ENCODE measurements at regions not wholly inside any gene's neighbourhood (a gene's known extent, or its start where the extent isn't known, plus 50 kb on each side); places are given as distances from the start of the nearest gene placed in this dataset.

- POLR2A ChIA-PET, result no interaction called here
- no peak overlapping the region for H3K4me3 ChIP-seq (ENCODE audit: low read depth, low read length, poor library complexity, severe bottlenecking)
- no peaks in the 10 kb centered on the region for H3K36me3 ChIP-seq (ENCODE audit: insufficient read depth, low read length)
- no peaks in the 10 kb centered on the region for H3K79me2 ChIP-seq (ENCODE audit: insufficient read depth, low read depth, low read length)
- no peak overlapping the region for H2AFZ ChIP-seq (ENCODE audit: low read length)
- no peaks in the 10 kb centered on the region for H4K20me1 ChIP-seq (ENCODE audit: insufficient read depth, low read length)
- CTCF ChIA-PET (ENCODE audit: unreplicated experiment), result no interaction called here
- H3K9me3 ChIP-seq (ENCODE audit: low read length), result no peaks in the 10 kb centered on the region
- DNase-seq (ENCODE audit: low spot score), result no peak
- no TSS peak for BruUV-seq (replicated peaks)
- TF ChIP-seq CTCF (conservative IDR thresholded peaks at IDR 0.05; ENCODE audit: low read length), result no peak
- TF ChIP-seq EZH2phosphoT487 (IDR thresholded peaks at IDR 0.05; ENCODE audit: borderline replicate concordance, low read depth, low read length), result no peak
- no peak overlapping the region for H3K4me2 ChIP-seq (ENCODE audit: low read length)
- no peaks in the 10 kb centered on the region for H3K4me1 ChIP-seq (ENCODE audit: insufficient read depth, low read length, poor library complexity, severe bottlenecking)
- no peak overlapping the region for H3K27ac ChIP-seq (ENCODE audit: low read depth, low read length, poor library complexity, severe bottlenecking)
- intact Hi-C loops (cut with micrococcal nuclease; ENCODE audit: unreplicated experiment), result no loop called here
- H3K9me2 ChIP-seq (ENCODE audit: insufficient read depth, low read length), result no peaks in the 10 kb centered on the region
Observed at GRCh38 chr3:176415661-176416295, 781.5 kb downstream of the TBL1XR1 start.

- H3K4me2 ChIP-seq (ENCODE audit: low read length), result no peak overlapping the region
- CTCF ChIA-PET (ENCODE audit: unreplicated experiment), result no interaction called here
- no peaks in the 10 kb centered on the region for H3K79me2 ChIP-seq (ENCODE audit: insufficient read depth, low read depth, low read length)
- no peaks in the 10 kb centered on the region for H3K9me3 ChIP-seq (ENCODE audit: low read length)
- no peak overlapping the region for H2AFZ ChIP-seq (ENCODE audit: low read length)
- TF ChIP-seq CTCF (conservative IDR thresholded peaks at IDR 0.05; ENCODE audit: low read length) (no peak), EZH2phosphoT487 (IDR thresholded peaks at IDR 0.05; ENCODE audit: borderline replicate concordance, low read depth, low read length) (no peak)
- no TSS peak for BruUV-seq (replicated peaks)
- H3K36me3 ChIP-seq (ENCODE audit: insufficient read depth, low read length), result no peaks in the 10 kb centered on the region
- H3K9me2 ChIP-seq (ENCODE audit: insufficient read depth, low read length), result no peaks in the 10 kb centered on the region
- intact Hi-C loops (cut with micrococcal nuclease; ENCODE audit: unreplicated experiment), result no loop called here
- no peak overlapping the region for H3K27ac ChIP-seq (ENCODE audit: low read depth, low read length, poor library complexity, severe bottlenecking)
- H3K4me3 ChIP-seq (ENCODE audit: low read depth, low read length, poor library complexity, severe bottlenecking), result no peak overlapping the region
- H4K20me1 ChIP-seq (ENCODE audit: insufficient read depth, low read length), result no peaks in the 10 kb centered on the region
- DNase-seq (ENCODE audit: low spot score), result no peak
- POLR2A ChIA-PET, result no interaction called here
- H3K4me1 ChIP-seq (ENCODE audit: insufficient read depth, low read length, poor library complexity, severe bottlenecking), result no peaks in the 10 kb centered on the region
Observed at GRCh38 chr3:176412771-176413170, 784.5 kb downstream of the TBL1XR1 start.

GRCh38 chr3:176403531-176403930, 793.8 kb downstream of the TBL1XR1 start:
- Histone ChIP-seq H3K4me2 (ENCODE audit: low read length) (no peak overlapping the region), H3K27ac (ENCODE audit: low read depth, low read length, poor library complexity, severe bottlenecking) (no peak overlapping the region), H3K4me3 (ENCODE audit: low read depth, low read length, poor library complexity, severe bottlenecking) (no peak overlapping the region), H3K9me3 (ENCODE audit: low read length) (no peaks in the 10 kb centered on the region), H3K4me1 (ENCODE audit: insufficient read depth, low read length, poor library complexity, severe bottlenecking) (no peaks in the 10 kb centered on the region), H3K9me2 (ENCODE audit: insufficient read depth, low read length) (no peaks in the 10 kb centered on the region), H2AFZ (ENCODE audit: low read length) (no peak overlapping the region), H4K20me1 (ENCODE audit: insufficient read depth, low read length) (no peaks in the 10 kb centered on the region), H3K79me2 (ENCODE audit: insufficient read depth, low read depth, low read length) (no peaks in the 10 kb centered on the region), H3K36me3 (ENCODE audit: insufficient read depth, low read length) (no peaks in the 10 kb centered on the region)
- intact Hi-C loops (cut with micrococcal nuclease; ENCODE audit: unreplicated experiment), result no loop called here
- TF ChIP-seq CTCF (conservative IDR thresholded peaks at IDR 0.05; ENCODE audit: low read length) (no peak), EZH2phosphoT487 (IDR thresholded peaks at IDR 0.05; ENCODE audit: borderline replicate concordance, low read depth, low read length) (no peak)
- ChIA-PET POLR2A (interaction anchor here (0.7 kb wide), 1 partner anchor 1328 kb away, joined by 3 read pairs; no protein-coding TSS in a partner anchor), CTCF (ENCODE audit: unreplicated experiment) (no interaction called here)
- DNase-seq (ENCODE audit: low spot score), result no peak
- BruUV-seq (replicated peaks), result no TSS peak
